HFFc6 (cell line): ENCODE measurements at regions not wholly inside any gene's neighbourhood (a gene's known extent, or its start where the extent isn't known, plus 50 kb on each side); places are given as distances from the start of the nearest gene placed in this dataset.

Experiments
- DNase-seq: peaks from one replicate; pipeline ENCODE4 v3.0.0-alpha.2; 2018
- H3K27ac Mint-ChIP-seq: 2 replicates; pipeline ENCODE4 v1.8.0; 2020; ENCODE audit warnings: mild to moderate bottlenecking, mixed read lengths
- H3K27me3 Mint-ChIP-seq: 2 replicates; pipeline ENCODE4 v1.8.0; 2021; ENCODE audit warnings: mild to moderate bottlenecking, moderate library complexity, mixed read lengths; ENCODE audit not compliant: insufficient read depth
- H3K36me3 Mint-ChIP-seq: 2 replicates; pipeline ENCODE4 v1.8.0; 2021; ENCODE audit warnings: low read depth, mixed read lengths
- H3K4me1 Mint-ChIP-seq: 2 replicates; pipeline ENCODE4 v1.8.0; 2020; ENCODE audit warnings: low read depth, mixed read lengths
- H3K4me3 Mint-ChIP-seq: 2 replicates; pipeline ENCODE4 v1.8.0; 2020; ENCODE audit warnings: mild to moderate bottlenecking, moderate library complexity, mixed read lengths
- H3K9me3 Mint-ChIP-seq: 2 replicates; pipeline ENCODE4 v1.8.0; 2020; ENCODE audit warnings: mild to moderate bottlenecking, mixed read lengths
- TF ChIP-seq, protein P1 (sequence below): fragments of 200-600 bp; sonication (generic); IDR thresholded peaks from 2 replicates; pipeline ENCODE4 v1.5.0; 2021; ENCODE audit warnings: antibody characterized with exemption, mild to moderate bottlenecking

DNA sequence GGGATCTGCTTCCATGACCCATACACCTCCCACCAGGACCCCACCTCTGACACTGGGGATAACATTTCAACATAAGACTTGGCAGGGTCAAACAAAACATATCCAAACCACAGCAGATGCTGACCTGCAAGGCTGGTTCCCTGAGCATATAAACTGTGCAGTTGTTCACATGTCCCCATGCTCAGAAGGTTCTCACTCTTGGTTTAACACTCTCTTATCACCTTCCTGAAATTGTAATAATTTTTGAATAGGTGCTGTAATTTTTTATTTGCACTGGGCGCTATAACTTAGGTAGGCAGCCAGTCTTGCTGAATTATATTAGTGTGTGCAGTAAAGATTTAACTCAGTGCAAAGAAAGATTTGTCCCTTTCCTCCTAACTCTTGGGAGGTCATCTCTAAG, 824.8 kb upstream of the SOX9 start:
- no peak overlapping the region for H3K27ac Mint-ChIP-seq
- H3K9me3 Mint-ChIP-seq: no peaks in the 10 kb centered on the region
- DNase-seq: no peak
- TF ChIP-seq, protein P1, sequence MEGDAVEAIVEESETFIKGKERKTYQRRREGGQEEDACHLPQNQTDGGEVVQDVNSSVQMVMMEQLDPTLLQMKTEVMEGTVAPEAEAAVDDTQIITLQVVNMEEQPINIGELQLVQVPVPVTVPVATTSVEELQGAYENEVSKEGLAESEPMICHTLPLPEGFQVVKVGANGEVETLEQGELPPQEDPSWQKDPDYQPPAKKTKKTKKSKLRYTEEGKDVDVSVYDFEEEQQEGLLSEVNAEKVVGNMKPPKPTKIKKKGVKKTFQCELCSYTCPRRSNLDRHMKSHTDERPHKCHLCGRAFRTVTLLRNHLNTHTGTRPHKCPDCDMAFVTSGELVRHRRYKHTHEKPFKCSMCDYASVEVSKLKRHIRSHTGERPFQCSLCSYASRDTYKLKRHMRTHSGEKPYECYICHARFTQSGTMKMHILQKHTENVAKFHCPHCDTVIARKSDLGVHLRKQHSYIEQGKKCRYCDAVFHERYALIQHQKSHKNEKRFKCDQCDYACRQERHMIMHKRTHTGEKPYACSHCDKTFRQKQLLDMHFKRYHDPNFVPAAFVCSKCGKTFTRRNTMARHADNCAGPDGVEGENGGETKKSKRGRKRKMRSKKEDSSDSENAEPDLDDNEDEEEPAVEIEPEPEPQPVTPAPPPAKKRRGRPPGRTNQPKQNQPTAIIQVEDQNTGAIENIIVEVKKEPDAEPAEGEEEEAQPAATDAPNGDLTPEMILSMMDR: no peak
- H3K27me3 Mint-ChIP-seq: no peaks in the 10 kb centered on the region; the same call in 1 of the 2 replicates
- H3K4me3 Mint-ChIP-seq: no peak overlapping the region
- H3K36me3 Mint-ChIP-seq: no peaks in the 10 kb centered on the region
- no peaks in the 10 kb centered on the region; the same call in 1 of the 2 replicates for H3K4me1 Mint-ChIP-seq

DNA sequence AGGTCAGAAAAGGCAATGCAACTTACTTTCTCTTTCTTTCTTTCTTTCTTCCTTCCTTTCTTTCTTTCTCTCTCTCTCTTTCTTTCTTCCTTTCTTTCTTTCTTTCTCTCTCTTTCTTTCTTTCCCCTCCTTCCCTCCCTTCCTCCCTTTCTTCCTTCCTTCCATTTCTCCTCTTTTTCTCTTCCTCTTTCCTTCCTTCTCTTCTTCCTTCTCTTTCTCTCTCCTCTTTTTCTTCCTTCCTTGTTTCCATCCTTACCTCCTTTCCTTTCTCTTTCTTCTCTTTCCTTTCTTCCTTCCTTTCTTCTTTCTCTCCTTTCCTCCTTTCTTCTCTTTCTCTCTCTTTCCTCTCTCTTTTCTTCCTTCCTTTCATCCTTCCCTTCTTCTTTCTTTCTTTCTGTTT, 819.8 kb upstream of the SOX9 start:
- TF ChIP-seq, protein P1: no peak
- DNase-seq: no peak
- Mint-ChIP-seq H3K27me3 (no peaks in the 10 kb centered on the region), H3K4me1 (no peaks in the 10 kb centered on the region; the same call in 1 of the 2 replicates), H3K4me3 (no peak overlapping the region), H3K27ac (no peak overlapping the region), H3K36me3 (no peaks in the 10 kb centered on the region; the same call in 1 of the 2 replicates), H3K9me3 (peaks cover 10% of the 10 kb centered on the region)

DNA sequence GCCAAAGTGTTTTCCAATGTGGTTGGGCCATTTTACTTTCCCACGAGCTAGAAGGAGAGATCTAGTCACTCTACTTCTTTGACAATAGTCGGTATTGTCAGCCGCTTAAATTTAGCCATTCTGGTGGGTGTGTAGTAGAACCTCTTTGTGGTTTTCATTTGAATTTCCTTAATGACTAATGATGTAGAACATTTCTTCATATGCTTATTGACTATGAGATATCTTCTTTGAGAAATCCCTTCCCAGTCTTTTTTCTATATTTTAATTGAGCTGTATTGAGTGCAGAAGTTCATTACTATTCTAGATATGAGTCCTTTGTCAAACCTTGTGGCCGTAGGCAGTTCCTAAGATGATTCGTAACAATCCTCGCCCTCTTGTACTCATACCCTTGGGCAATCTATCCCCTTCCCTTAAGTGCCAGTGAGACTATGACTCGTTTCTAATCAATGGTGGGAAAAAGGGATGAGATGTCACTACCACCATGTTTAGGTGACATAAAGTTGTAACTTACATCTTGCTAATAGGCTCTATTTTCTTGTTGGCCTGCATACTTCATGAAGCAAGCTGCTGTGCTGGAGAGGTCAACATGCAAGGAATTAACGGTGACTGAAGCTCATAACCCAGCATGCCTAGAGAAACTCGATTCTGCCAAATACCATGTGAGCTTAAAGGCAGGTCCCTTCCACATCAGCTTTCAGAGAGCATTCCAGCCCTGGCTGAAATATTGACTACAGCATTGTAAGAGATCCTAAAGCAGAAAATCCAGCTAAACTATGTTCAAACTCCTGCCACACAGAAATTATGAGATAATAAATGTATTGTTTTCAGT, 817.9 kb upstream of the SOX9 start:
- no peak overlapping the region for H3K27ac Mint-ChIP-seq
- no peaks in the 10 kb centered on the region; the same call in 1 of the 2 replicates for H3K36me3 Mint-ChIP-seq
- TF ChIP-seq, protein P1: no peak
- DNase-seq: no peak
- no peak overlapping the region for H3K4me3 Mint-ChIP-seq
- H3K4me1 Mint-ChIP-seq: no peaks in the 10 kb centered on the region; the same call in 1 of the 2 replicates
- no peaks in the 10 kb centered on the region for H3K27me3 Mint-ChIP-seq
- H3K9me3 Mint-ChIP-seq: peaks cover 10% of the 10 kb centered on the region

DNA sequence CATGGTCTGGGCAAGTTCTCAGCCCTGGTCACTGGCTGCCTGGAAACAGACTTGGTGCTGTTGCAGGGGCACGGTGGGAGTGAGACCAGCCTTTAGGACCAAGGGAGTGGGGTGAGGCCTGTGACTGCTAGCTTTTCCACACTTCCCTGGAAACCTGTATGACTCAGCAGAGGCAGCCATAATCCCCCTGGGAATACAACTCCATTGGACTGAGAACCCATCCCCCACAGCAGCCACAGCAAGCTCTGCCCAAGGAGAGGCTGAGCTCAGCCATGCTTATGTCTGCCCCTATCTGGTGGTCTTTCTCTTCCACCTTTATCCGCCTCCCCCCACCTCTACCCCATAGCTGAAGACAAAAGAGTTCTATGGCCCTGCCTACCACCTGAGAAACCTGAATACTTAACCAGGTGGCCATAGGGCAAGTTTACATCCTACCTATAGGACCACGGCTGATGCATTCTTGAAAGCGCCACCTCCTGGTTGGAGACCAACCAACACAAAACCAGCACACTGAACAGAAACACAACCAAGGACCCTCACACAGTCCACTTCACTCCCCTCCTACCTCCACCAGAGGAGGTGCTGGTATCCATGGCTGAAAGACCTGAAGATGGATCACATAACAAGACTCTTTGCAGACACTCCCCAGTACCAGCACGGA, 816.2 kb upstream of the SOX9 start:
- no peak for DNase-seq
- Mint-ChIP-seq H3K4me3 (no peak overlapping the region), H3K36me3 (no peaks in the 10 kb centered on the region; the same call in 1 of the 2 replicates), H3K4me1 (no peaks in the 10 kb centered on the region; the same call in 1 of the 2 replicates), H3K27ac (no peak overlapping the region), H3K9me3 (peaks cover 10% of the 10 kb centered on the region), H3K27me3 (no peaks in the 10 kb centered on the region)
- TF ChIP-seq, protein P1: no peak

DNA sequence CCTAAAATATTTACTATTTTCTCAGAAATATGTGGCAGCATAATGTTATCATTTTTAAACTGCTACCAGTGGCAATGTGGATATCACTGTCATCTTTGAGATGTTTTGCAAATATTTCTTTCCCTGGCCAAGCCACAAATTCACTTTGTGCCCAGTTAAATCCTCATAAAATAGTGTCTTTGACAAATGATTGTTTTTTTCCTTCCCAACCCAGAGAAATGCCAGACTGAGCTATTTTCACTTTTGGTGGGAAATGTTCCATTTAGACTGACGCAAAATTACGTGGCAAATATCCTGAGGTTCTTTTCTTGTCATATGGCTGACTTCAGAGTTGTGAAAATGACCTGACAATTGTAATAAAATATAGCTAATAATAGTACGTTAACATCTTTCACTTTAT, 807.0 kb upstream of the SOX9 start:
- H3K27me3 Mint-ChIP-seq: no peaks in the 10 kb centered on the region; the same call in 1 of the 2 replicates
- no peaks in the 10 kb centered on the region for H3K9me3 Mint-ChIP-seq
- TF ChIP-seq, protein P1: no peak
- no peak overlapping the region for H3K4me3 Mint-ChIP-seq
- no peak overlapping the region for H3K27ac Mint-ChIP-seq
- H3K36me3 Mint-ChIP-seq: no peaks in the 10 kb centered on the region
- H3K4me1 Mint-ChIP-seq: no peaks in the 10 kb centered on the region
- no peak for DNase-seq
